K562 (cell line): ENCODE measurements at regions not wholly inside any gene's neighbourhood (a gene's known extent, or its start where the extent isn't known, plus 50 kb on each side); places are given as distances from the start of the nearest gene placed in this dataset.

Experiments
- ARHGAP35 ChIP-seq: fragments of 450-650 bp; IDR thresholded peaks from 2 replicates; pipeline ENCODE4 v1.6.1; 2018; ENCODE audit not compliant: partially characterized antibody
- ELF2 ChIP-seq: fragments of 250-450 bp; sonication (Bioruptor Pico); IDR thresholded peaks from 2 replicates; pipeline ENCODE4 v1.5.0; 2021; ENCODE audit warnings: mild to moderate bottlenecking
- NFRKB ChIP-seq: fragments of 450-650 bp; IDR thresholded peaks from 2 replicates; pipeline ENCODE4 v1.6.1; 2016; ENCODE audit warnings: low read depth
- TCF7L2 ChIP-seq: fragments of 150-350 bp; IDR thresholded peaks from 2 replicates; pipeline ENCODE4 v1.6.1; 2016; ENCODE audit warnings: low read depth, mild to moderate bottlenecking, low read length, moderate library complexity

GRCh38 chr3:137519602-137520001 lies 244.5 kb upstream of the SOX14 start:
- TF ChIP-seq ARHGAP35 (no peak), ELF2 (CRISPR knock-in tag) (no peak), TCF7L2 (no peak), NFRKB (no peak)
